Left lung (tissue), 4 donors: ENCODE measurements at regions not wholly inside any gene's neighbourhood (a gene's known extent, or its start where the extent isn't known, plus 50 kb on each side); places are given as distances from the start of the nearest gene placed in this dataset.

ENCODE experiments used
- ATAC-seq: fragments of 200-7000 bp; cut with Tn5 transposase; one replicate; pipeline ENCODE4 v1.9.1; 2020; ENCODE audit warnings: moderate library complexity
- DNase-seq, 4 donors: peaks; one replicate each; pipeline ENCODE4 v3.0.0-alpha.2; 2013 to 2020
- H3K27ac ChIP-seq, 2 donors: fragments of 200-600 bp; sonication (generic) in 1 of 2; one replicate each; pipeline versions ENCODE4 v1.5.0 to v1.8.0; 2020 to 2021
- H3K27me3 ChIP-seq, 2 donors: fragments of 200-600 bp; sonication (generic) in 1 of 2; one replicate each; pipeline versions ENCODE4 v1.5.0 to v1.8.0; 2020 to 2021
- H3K36me3 ChIP-seq, 2 donors: fragments of 200-600 bp; sonication (generic) in 1 of 2; one replicate each; pipeline versions ENCODE4 v1.5.0 to v1.8.0; 2020 to 2021
- H3K4me1 ChIP-seq, 2 donors: fragments of 200-600 bp; one replicate each; pipeline ENCODE4 v1.8.0; 2021
- H3K4me3 ChIP-seq, 2 donors: fragments of 200-600 bp; sonication (generic) in 1 of 2; one replicate each; pipeline versions ENCODE4 v1.5.0 to v1.8.0; 2020 to 2021; ENCODE audit warnings: mild to moderate bottlenecking in 1 of 2
- H3K9me3 ChIP-seq, 2 donors: fragments of 200-600 bp; sonication (generic) in 1 of 2; one replicate each; pipeline versions ENCODE4 v1.5.0 to v1.8.0; 2020 to 2021
- intact Hi-C, 2 donors: fragments of 100-400 bp; cut with DNase I; formaldehyde crosslinking; loops; one replicate each; pipeline versions ENCODE4 v1.11.2 to v1.14.2; 2022
- TF ChIP-seq, protein P1 (sequence below), 2 donors: fragments of 200-600 bp; sonication (generic) in 1 of 2; IDR thresholded peaks; one replicate each; pipeline versions ENCODE4 v1.5.0 to v1.8.0; 2021; ENCODE audit warnings: antibody characterized with exemption in 2 of 2
- donor health status: DM: no; HTN: yes; CAD: no.
- donor health status: DM: no; HTN: no; CAD: no.

DNA sequence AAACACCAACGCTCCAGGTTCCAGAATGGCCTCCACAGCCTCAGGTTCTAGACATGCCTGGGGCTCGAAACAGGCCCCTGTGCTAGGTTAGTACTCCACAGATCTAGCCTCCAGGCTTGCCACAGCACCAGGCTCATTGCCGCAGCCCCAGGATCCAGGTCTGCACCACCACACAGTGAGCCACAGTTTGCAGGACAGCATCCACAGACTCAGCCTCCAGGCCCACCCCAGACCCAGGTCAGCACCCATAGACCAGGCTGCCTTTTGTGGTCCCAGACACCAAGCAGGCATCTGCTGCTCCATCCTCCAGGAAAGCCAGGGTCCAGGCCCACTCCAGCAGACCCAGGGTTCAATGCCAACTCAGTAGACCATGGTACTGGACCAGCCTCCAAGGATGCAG is 132.3 kb upstream of the VSTM2A start:
- DNase-seq (peak in 1 of 4 donors; percentile 42), ATAC-seq (no peak)
- H3K36me3 ChIP-seq: no peaks in the 10 kb centered on the region
- peaks cover 0 to 42% of the 10 kb centered on the region in 2 donors for H3K9me3 ChIP-seq
- no peaks in the 10 kb centered on the region for H3K27me3 ChIP-seq
- no peak overlapping the region for H3K27ac ChIP-seq
- intact Hi-C loops: no loop called here
- TF ChIP-seq, protein P1, sequence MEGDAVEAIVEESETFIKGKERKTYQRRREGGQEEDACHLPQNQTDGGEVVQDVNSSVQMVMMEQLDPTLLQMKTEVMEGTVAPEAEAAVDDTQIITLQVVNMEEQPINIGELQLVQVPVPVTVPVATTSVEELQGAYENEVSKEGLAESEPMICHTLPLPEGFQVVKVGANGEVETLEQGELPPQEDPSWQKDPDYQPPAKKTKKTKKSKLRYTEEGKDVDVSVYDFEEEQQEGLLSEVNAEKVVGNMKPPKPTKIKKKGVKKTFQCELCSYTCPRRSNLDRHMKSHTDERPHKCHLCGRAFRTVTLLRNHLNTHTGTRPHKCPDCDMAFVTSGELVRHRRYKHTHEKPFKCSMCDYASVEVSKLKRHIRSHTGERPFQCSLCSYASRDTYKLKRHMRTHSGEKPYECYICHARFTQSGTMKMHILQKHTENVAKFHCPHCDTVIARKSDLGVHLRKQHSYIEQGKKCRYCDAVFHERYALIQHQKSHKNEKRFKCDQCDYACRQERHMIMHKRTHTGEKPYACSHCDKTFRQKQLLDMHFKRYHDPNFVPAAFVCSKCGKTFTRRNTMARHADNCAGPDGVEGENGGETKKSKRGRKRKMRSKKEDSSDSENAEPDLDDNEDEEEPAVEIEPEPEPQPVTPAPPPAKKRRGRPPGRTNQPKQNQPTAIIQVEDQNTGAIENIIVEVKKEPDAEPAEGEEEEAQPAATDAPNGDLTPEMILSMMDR (IDR thresholded peaks at IDR 0.05): no peak
- H3K4me3 ChIP-seq: no peak overlapping the region
- H3K4me1 ChIP-seq: no peaks in the 10 kb centered on the region

DNA sequence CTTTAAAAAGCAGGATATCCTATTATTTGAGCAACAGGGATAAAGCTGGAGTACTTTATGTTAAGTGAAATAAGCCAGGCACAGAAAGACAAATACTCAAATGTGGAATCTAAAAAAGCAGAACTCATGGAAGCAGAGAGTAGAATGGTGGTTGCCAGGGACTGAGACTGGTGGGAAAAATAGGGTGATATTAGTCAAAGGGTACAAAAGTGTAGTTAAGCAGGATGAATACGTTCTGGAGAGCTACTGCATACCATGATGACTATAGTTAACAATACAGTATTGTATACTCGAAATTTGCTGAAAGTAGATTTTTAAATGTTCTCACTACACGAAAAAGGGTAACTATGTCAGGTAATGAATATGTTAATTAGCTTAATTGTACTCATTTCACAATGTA is 125.5 kb upstream of the VSTM2A start:
- no peak for DNase-seq
- intact Hi-C loops: no loop called here
- no peaks in the 10 kb centered on the region for H3K4me1 ChIP-seq
- no peak overlapping the region for H3K4me3 ChIP-seq
- no peak overlapping the region for H3K27ac ChIP-seq
- H3K9me3 ChIP-seq: peaks cover 0 to 24% of the 10 kb centered on the region in 2 donors
- H3K27me3 ChIP-seq: no peaks in the 10 kb centered on the region
- TF ChIP-seq, protein P1 (IDR thresholded peaks at IDR 0.05): no peak
- no peak for ATAC-seq
- H3K36me3 ChIP-seq: no peaks in the 10 kb centered on the region

DNA sequence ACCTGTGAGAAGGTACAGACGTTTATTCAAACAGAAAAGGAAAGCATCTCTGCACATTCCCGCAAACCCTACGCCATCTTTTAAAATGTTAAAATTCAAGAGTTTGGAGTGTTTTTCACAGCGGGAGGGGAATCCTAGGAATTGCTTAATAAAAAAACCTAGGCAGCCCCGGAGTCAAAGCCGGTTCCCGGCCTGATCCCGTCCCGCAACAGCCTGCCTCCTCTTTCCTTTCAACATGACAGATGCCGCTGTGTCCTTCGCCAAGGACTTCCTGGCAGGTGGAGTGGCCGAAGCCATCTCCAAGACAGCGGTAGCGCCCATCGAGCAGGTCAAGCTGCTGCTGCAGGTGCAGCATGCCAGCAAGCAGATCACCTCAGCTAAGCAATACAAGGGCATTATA is 123.0 kb upstream of the VSTM2A start:
- no peak overlapping the region for H3K27ac ChIP-seq
- no peak for ATAC-seq
- no peak overlapping the region for H3K4me3 ChIP-seq
- no peaks in the 10 kb centered on the region for H3K27me3 ChIP-seq
- peaks cover 0 to 21% of the 10 kb centered on the region in 2 donors for H3K9me3 ChIP-seq
- intact Hi-C loops: no loop called here
- no peaks in the 10 kb centered on the region for H3K36me3 ChIP-seq
- DNase-seq: peak in 1 of 4 donors; percentile 55
- H3K4me1 ChIP-seq: no peaks in the 10 kb centered on the region
- TF ChIP-seq, protein P1 (IDR thresholded peaks at IDR 0.05): no peak

DNA sequence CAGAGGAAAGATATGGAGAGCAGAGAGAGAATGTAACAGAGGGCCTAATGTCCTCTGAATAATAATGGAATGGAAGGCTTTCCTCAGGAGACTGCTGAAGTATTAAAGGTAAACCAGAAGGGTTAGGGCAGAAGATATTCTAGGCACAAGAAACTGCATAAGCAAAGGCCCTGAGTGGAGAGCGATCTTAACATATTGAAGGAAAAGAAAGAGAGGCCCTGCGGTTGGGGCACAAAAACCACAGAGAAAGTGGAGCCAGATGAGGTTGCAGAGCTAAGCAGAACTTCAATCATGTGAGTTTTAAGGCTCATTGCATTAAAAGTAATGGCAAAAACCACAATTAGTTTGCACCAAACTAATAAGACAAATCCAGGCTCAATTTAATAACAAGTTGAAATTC is 115.8 kb upstream of the VSTM2A start:
- Histone ChIP-seq H3K36me3 (no peaks in the 10 kb centered on the region), H3K9me3 (no peaks in the 10 kb centered on the region), H3K4me3 (no peak overlapping the region), H3K27me3 (no peaks in the 10 kb centered on the region), H3K27ac (no peak overlapping the region), H3K4me1 (no peaks in the 10 kb centered on the region)
- DNase-seq (no peak), ATAC-seq (no peak)
- TF ChIP-seq, protein P1 (IDR thresholded peaks at IDR 0.05): no peak
- intact Hi-C loops: no loop called here

DNA sequence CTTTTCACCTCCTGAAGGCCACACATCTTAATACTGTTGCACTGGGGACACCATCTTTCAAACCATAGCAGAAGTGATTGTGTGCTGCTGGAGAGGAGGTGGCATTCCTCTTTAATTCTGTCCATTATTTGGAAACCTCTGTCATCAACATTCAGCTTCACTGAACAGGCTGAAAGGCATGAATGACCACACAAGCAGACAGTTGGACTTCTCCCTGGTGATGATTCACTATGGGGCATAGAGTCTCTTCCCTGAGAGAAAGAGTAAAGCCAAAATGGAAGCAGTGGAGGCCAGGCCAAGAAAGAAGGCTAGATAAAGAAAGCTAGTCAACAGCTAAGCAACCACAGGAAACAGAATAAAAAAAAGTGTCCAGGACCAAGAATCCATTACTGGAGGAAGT is 113.1 kb upstream of the VSTM2A start:
- H3K9me3 ChIP-seq: no peaks in the 10 kb centered on the region
- intact Hi-C loops: no loop called here
- DNase-seq (no peak), ATAC-seq (no peak)
- TF ChIP-seq, protein P1 (IDR thresholded peaks at IDR 0.05): no peak
- H3K27me3 ChIP-seq: no peaks in the 10 kb centered on the region
- no peaks in the 10 kb centered on the region for H3K4me1 ChIP-seq
- no peak overlapping the region for H3K27ac ChIP-seq
- H3K4me3 ChIP-seq: no peak overlapping the region
- H3K36me3 ChIP-seq: no peaks in the 10 kb centered on the region
